ENCODE measurements at regions not wholly inside any gene's neighbourhood (a gene's known extent, or its start where the extent isn't known, plus 50 kb on each side); places are given as distances from the start of the nearest gene placed in this dataset.

DNA sequence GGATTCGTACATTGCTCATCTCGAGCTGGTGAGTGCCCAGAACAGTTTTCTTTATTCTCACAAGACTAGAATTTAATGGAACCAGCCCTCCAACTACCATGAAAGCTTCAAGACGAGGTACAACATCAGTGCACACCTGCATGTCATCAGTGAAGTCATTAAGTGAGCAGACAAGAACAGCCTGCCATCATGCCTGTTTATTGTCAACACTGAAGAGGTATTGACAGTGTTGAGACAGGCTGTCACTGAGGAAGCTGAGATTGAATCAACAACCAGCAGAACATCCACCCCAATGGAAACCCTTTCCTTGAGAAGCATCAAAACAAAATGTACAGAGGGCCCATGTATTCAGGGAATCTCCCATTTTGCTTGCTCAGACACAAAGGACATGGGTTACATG, 148.0 kb upstream of the TCF4 start:
- no peaks in the 10 kb centered on the region for H3K36me3 ChIP-seq (ENCODE audit: control insufficient read depth, insufficient read depth, low read length)
- WGBS (ENCODE audit: insufficient coverage, low coverage, missing lambda C conversion rate): 75% methylated on average over 3 of the region's 3 CpGs

More for the DNA sequence above, 148.0 kb upstream of the TCF4 start:
- TF ChIP-seq TGIF2 (CRISPR knock-in tag; IDR thresholded peaks at IDR 0.05) (no peak), ZNF3 (CRISPR knock-in tag; IDR thresholded peaks at IDR 0.05) (no peak), TCFL5 (CRISPR knock-in tag; conservative IDR thresholded peaks at IDR 0.05) (no peak), KDM4B (IDR thresholded peaks at IDR 0.05; ENCODE audit: borderline replicate concordance in 2 of 2, low read depth in 1 of 2) (no peak), ZNF384 (IDR thresholded peaks at IDR 0.05; ENCODE audit: low read depth, low read length) (no peak), RBFOX2 (IDR thresholded peaks at IDR 0.05; ENCODE audit: low read depth, low read length) (no peak), IRF2 (CRISPR knock-in tag; IDR thresholded peaks at IDR 0.05) (no peak), BRCA1 (IDR thresholded peaks at IDR 0.05) (no peak), BRCA1 (CRISPR knock-in tag; IDR thresholded peaks at IDR 0.05) (no peak), POLR2B (IDR thresholded peaks at IDR 0.05; ENCODE audit: low read depth, partially characterized antibody) (no peak), SMARCE1 (IDR thresholded peaks at IDR 0.05) (no peak)
- TF ChIP-seq, protein P1, sequence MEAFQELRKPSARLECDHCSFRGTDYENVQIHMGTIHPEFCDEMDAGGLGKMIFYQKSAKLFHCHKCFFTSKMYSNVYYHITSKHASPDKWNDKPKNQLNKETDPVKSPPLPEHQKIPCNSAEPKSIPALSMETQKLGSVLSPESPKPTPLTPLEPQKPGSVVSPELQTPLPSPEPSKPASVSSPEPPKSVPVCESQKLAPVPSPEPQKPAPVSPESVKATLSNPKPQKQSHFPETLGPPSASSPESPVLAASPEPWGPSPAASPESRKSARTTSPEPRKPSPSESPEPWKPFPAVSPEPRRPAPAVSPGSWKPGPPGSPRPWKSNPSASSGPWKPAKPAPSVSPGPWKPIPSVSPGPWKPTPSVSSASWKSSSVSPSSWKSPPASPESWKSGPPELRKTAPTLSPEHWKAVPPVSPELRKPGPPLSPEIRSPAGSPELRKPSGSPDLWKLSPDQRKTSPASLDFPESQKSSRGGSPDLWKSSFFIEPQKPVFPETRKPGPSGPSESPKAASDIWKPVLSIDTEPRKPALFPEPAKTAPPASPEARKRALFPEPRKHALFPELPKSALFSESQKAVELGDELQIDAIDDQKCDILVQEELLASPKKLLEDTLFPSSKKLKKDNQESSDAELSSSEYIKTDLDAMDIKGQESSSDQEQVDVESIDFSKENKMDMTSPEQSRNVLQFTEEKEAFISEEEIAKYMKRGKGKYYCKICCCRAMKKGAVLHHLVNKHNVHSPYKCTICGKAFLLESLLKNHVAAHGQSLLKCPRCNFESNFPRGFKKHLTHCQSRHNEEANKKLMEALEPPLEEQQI (IDR thresholded peaks at IDR 0.05): no peak
- H3K27me3 ChIP-seq (ENCODE audit: control insufficient read depth in 2 of 2, insufficient read depth in 2 of 2, low read length in 2 of 2): no peaks in the 10 kb centered on the region
- H3K9me1 ChIP-seq (ENCODE audit: control insufficient read depth, insufficient read depth, low read length): no peaks in the 10 kb centered on the region
- BruUV-seq (replicated peaks): no TSS peak
- no peak overlapping the region for H3K9ac ChIP-seq (ENCODE audit: insufficient read depth in 1 of 2, low read depth in 2 of 2, low read length in 2 of 2)
- H3K79me2 ChIP-seq (ENCODE audit: control insufficient read depth, insufficient read depth, low read length): no peaks in the 10 kb centered on the region
- intact Hi-C loops (cut with micrococcal nuclease): no loop called here
- no peaks in the 10 kb centered on the region for H4K20me1 ChIP-seq (replicated peaks; ENCODE audit: control insufficient read depth, insufficient read depth, low read length)
- FAIRE-seq (no peak), ATAC-seq (no peak), DNase-seq (ENCODE audit: extremely low read depth in 1 of 4, low spot score in 3 of 4) (no peak)
- no peak overlapping the region for H3K4me3 ChIP-seq
- H3K4me1 ChIP-seq (replicated peaks in 1 of 2; ENCODE audit: control insufficient read depth in 2 of 2, insufficient read depth in 2 of 2, low read length in 2 of 2): peaks cover 0 to 42% of the 10 kb centered on the region in 2 experiments; a peak in 2 of 5 replicates
- H2AFZ ChIP-seq (ENCODE audit: low read depth, low read length): no peak overlapping the region
- CTCF ChIA-PET (ENCODE audit: low intra/inter-chr PET ratio): no interaction called here
- in situ Hi-C loops (cut with MboI): no loop called here
- no peak overlapping the region for H3K4me2 ChIP-seq (ENCODE audit: insufficient read depth, low read length)
- no peaks in the 10 kb centered on the region for H3K9me3 ChIP-seq (replicated peaks; ENCODE audit: control insufficient read depth, insufficient read depth, low read depth, low read length)
- POLR2A ChIA-PET: interaction anchor here (1.5 kb wide), 2 partner anchors 8 to 12 kb away, joined by 4 to 7 read pairs; no protein-coding TSS in a partner anchor
- no peak overlapping the region for H3K27ac ChIP-seq (ENCODE audit: extremely low read depth, low read depth, low read length)
